GM12891 (cell line): ENCODE measurements at regions not wholly inside any gene's neighbourhood (a gene's known extent, or its start where the extent isn't known, plus 50 kb on each side); places are given as distances from the start of the nearest gene placed in this dataset.

Experiments
- PAX5 ChIP-seq: IDR thresholded peaks from 2 replicates; pipeline ENCODE4 v1.6.1; 2011; ENCODE audit warnings: low read length, moderate library complexity, mild to moderate bottlenecking; ENCODE audit not compliant: insufficient read depth, severe bottlenecking
- POLR2A ChIP-seq: IDR thresholded peaks from 2 replicates; pipeline ENCODE4 v1.6.1; 2011; ENCODE audit warnings: low read depth, low read length, control low read depth
- POLR2AphosphoS5 ChIP-seq: IDR thresholded peaks from 2 replicates; pipeline ENCODE4 v1.6.1; 2011; ENCODE audit warnings: low read depth, low read length, control low read depth
- POU2F2 ChIP-seq: IDR thresholded peaks from 2 replicates; pipeline ENCODE4 v1.6.1; 2011; ENCODE audit warnings: low read depth, mild to moderate bottlenecking, control low read depth, low read length, moderate library complexity
- SPI1 ChIP-seq: IDR thresholded peaks from 2 replicates; pipeline ENCODE4 v1.6.1; 2011; ENCODE audit warnings: low read depth, low read length, control low read depth
- TAF1 ChIP-seq: IDR thresholded peaks from 2 replicates; pipeline ENCODE4 v1.6.1; 2011; ENCODE audit warnings: low read depth, low read length, control low read depth

- TF ChIP-seq POLR2A = no peak
- TF ChIP-seq POLR2AphosphoS5 = no peak
- no peak for TF ChIP-seq TAF1
- TF ChIP-seq SPI1 = no peak
- TF ChIP-seq POU2F2 = no peak
- no peak for TF ChIP-seq PAX5
These were observed 908.7 kb downstream of the TTLL7 start for GRCh38 chr1:83090195-83090594.
